OCI-LY1 (cell line): ENCODE measurements at regions not wholly inside any gene's neighbourhood (a gene's known extent, or its start where the extent isn't known, plus 50 kb on each side); places are given as distances from the start of the nearest gene placed in this dataset.

Experiments used
- H2AFZ ChIP-seq: fragments of 200-600 bp; sonication (generic), shearing (Covaris generic); 2 replicates; pipeline ENCODE4 v1.6.0; 2014; ENCODE audit warnings: antibody characterized with exemption, mild to moderate bottlenecking, low read length
- H3F3A ChIP-seq: fragments of 200-600 bp; sonication (generic), shearing (Covaris generic); 2 replicates; pipeline ENCODE4 v1.6.0; 2014; ENCODE audit warnings: mild to moderate bottlenecking, antibody characterized with exemption, low read length, moderate library complexity; ENCODE audit not compliant: insufficient read depth
- H3K27ac ChIP-seq: fragments of 200-600 bp; sonication (generic); 2 replicates; pipeline ENCODE4 v1.5.1; 2014; ENCODE audit warnings: low read length, mixed run types, mild to moderate bottlenecking, low read depth; ENCODE audit not compliant: poor library complexity, severe bottlenecking
- H3K27me3 ChIP-seq: fragments of 200-600 bp; sonication (generic); 2 replicates; pipeline ENCODE4 v1.6.0; 2014; ENCODE audit warnings: antibody characterized with exemption, mild to moderate bottlenecking, low read length, moderate library complexity; ENCODE audit not compliant: insufficient read depth
- H3K36me3 ChIP-seq: fragments of 200-600 bp; sonication (generic); 2 replicates; pipeline ENCODE4 v1.6.1; 2014; ENCODE audit warnings: mild to moderate bottlenecking, antibody characterized with exemption, low read length, moderate library complexity, mixed read lengths; ENCODE audit not compliant: insufficient read depth
- H3K4me1 ChIP-seq: fragments of 200-600 bp; sonication (generic); 2 replicates; pipeline ENCODE4 v1.5.1; 2014; ENCODE audit warnings: mild to moderate bottlenecking, low read length, moderate library complexity; ENCODE audit not compliant: insufficient read depth, severe bottlenecking
- H3K4me2 ChIP-seq: fragments of 200-600 bp; sonication (generic), shearing (Covaris generic); 2 replicates; pipeline ENCODE4 v1.6.1; 2014; ENCODE audit warnings: low read length
- H3K4me3 ChIP-seq: fragments of 200-600 bp; sonication (generic); 2 replicates; pipeline ENCODE4 v1.5.1; 2014; ENCODE audit warnings: low read length, low read depth, mild to moderate bottlenecking, mixed read lengths; ENCODE audit not compliant: poor library complexity, severe bottlenecking
- H3K79me2 ChIP-seq: fragments of 200-600 bp; shearing (Covaris generic); 2 replicates; pipeline ENCODE4 v1.6.1; 2016; ENCODE audit warnings: mixed run types, low read length, mixed read lengths; ENCODE audit not compliant: insufficient read depth
- H3K9ac ChIP-seq: fragments of 200-600 bp; sonication (generic), shearing (Covaris generic); 2 replicates; pipeline ENCODE4 v1.6.1; 2014; ENCODE audit warnings: mild to moderate bottlenecking, low read length, mixed read lengths
- H3K9me2 ChIP-seq: fragments of 200-600 bp; sonication (generic), shearing (Covaris generic); 2 replicates; pipeline ENCODE4 v1.6.1; 2014; ENCODE audit warnings: low read depth, mild to moderate bottlenecking, low read length, mixed read lengths
- H3K9me3 ChIP-seq: fragments of 200-600 bp; shearing (Covaris generic); 2 replicates; pipeline ENCODE4 v1.6.1; 2014; ENCODE audit warnings: low read length, mixed read lengths
- H4K20me1 ChIP-seq: fragments of 200-600 bp; sonication (generic), shearing (Covaris generic); 2 replicates; pipeline ENCODE4 v1.6.0; 2016; ENCODE audit warnings: mild to moderate bottlenecking, low read length; ENCODE audit not compliant: insufficient read depth
- CTCF ChIP-seq: fragments of 200-600 bp; sonication (generic), shearing (Covaris generic); IDR thresholded peaks from 2 replicates; pipeline ENCODE4 v1.5.1; 2017; ENCODE audit warnings: mild to moderate bottlenecking, antibody characterized with exemption, low read length, moderate library complexity, mixed read lengths
- EZH2 ChIP-seq: fragments of 200-600 bp; sonication (generic), shearing (Covaris generic); IDR thresholded peaks from 2 replicates; pipeline ENCODE4 v1.8.0; 2017; ENCODE audit warnings: borderline replicate concordance, mixed run types, mild to moderate bottlenecking, antibody characterized with exemption, low read length, moderate library complexity, mixed read lengths

DNA sequence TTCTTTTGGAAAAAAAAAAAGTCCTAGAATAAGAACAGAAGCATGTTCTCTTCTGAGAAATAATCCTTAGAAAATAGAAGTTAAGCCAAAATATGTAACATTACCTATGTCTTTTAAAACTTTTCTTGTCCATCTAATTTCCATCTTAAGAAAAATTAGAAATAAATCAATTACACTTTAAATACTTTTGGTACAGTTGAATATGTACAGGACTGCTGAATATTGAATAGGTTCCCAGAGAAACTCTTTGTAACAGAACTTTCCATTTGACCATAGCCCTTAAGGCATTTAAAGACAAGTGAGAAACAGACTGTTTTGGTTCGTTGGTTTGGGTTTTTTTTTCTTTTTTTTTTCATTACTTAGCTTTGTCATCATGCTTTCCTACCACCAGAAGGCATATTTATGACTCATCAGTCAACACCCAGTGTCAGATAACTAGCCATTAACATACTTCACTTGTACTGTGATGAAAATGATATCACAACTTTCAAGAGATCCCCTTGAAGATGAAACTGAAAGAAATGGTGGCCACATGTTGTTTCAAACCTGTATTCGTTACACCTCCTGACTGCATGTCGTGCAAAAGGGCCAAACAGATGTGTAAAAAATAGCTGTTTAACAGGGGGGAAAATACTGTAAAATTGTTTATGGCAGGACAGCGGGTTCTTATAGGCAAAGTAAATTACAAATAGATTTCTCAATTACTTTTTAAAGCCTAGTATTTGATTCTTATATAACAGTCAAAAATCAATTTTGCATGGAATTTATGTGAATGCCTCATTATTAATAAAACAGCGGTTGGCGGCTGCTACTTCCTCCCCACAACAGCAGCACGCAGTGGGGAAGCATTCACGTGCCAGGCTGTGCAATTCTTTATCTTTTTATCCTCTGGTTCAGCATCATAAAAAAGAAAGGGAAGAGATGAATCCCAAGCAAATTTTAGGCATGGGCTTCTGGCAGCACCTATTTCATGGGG is 280.7 kb upstream of the HNRNPA3 start:
- Histone ChIP-seq H4K20me1 (no peaks in the 10 kb centered on the region), H3K4me3 (no peak overlapping the region), H3K4me1 (peaks cover 58% of the 10 kb centered on the region), H3K27me3 (no peaks in the 10 kb centered on the region), H3K36me3 (no peaks in the 10 kb centered on the region), H3K9me3 (no peaks in the 10 kb centered on the region; the same call in 1 of the 2 replicates), H3K79me2 (no peaks in the 10 kb centered on the region), H3K27ac (peak overlapping the region; percentile 79), H3K4me2 (peak overlapping the region; percentile 10), H3K9ac (peak overlapping the region; percentile 27; the same call in 1 of the 2 replicates), H3K9me2 (no peaks in the 10 kb centered on the region), H2AFZ (peak overlapping the region; percentile 62), H3F3A (no peaks in the 10 kb centered on the region)
- TF ChIP-seq CTCF (no peak), EZH2 (no peak)

DNA sequence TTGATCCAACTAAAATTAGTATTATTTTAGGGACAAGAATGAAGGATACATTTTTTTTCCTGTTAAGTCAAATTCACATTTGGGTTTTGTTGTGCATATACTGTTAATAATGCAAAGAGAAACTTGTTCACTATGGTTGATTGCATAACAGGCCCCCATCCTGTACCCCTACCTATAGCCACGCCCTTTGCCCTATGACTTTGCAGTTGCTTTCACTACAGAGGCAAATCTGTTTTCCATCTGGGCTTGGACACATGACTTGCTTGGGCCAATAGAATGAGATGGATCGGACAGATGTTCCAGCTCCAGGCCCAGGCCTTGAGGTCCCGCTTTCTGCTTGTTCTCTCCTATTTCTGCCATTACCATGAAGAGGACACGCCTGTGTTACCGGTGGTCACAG is 278.5 kb upstream of the HNRNPA3 start:
- H3K9me2 ChIP-seq: no peaks in the 10 kb centered on the region
- H4K20me1 ChIP-seq: no peaks in the 10 kb centered on the region
- TF ChIP-seq EZH2 (no peak), CTCF (no peak)

DNA sequence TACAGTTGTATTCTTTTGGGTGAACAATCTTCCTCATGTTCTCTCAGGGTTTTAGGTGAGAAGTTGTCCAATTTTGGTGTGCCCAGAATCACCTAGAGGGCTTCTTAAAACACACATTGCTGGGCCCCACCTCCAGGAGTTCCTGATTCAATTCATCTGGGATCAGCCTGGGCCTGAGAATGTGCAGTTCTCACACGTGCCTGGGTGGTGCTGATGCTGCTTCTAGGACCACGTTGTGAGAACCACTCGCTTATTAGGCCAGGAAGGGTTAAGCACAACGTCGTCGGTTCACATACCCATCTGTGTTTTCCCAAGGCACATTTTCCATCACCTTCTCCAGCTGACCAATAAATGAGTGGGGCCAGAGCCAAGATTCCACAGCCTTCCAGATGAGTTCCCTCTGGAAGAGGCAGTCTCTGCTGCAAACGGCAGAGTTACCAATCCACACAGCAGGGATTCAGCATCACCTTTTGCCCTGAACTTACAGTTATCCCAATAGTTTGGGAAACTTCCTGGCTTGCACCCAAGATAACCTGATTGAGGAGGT is 277.7 kb upstream of the HNRNPA3 start:
- H3K4me2 ChIP-seq: no peak overlapping the region
- no peak overlapping the region for H3K4me3 ChIP-seq
- no peak overlapping the region for H2AFZ ChIP-seq
- no peak overlapping the region for H3K9ac ChIP-seq
- H3K27me3 ChIP-seq: no peaks in the 10 kb centered on the region
- H3K9me2 ChIP-seq: no peaks in the 10 kb centered on the region
- TF ChIP-seq EZH2 (no peak), CTCF (no peak)
- no peaks in the 10 kb centered on the region for H3K79me2 ChIP-seq
- peak overlapping the region; percentile 79 for H3K27ac ChIP-seq
- H3F3A ChIP-seq: no peaks in the 10 kb centered on the region
- H4K20me1 ChIP-seq: no peaks in the 10 kb centered on the region
- H3K9me3 ChIP-seq: no peaks in the 10 kb centered on the region
- H3K4me1 ChIP-seq: peaks cover 58% of the 10 kb centered on the region
- H3K36me3 ChIP-seq: no peaks in the 10 kb centered on the region

More for the DNA sequence above, 278.5 kb upstream of the HNRNPA3 start:
- no peak overlapping the region for H3K9ac ChIP-seq
- no peak overlapping the region for H3K4me3 ChIP-seq
- peak overlapping the region; percentile 79 for H3K27ac ChIP-seq
- H3K9me3 ChIP-seq: no peaks in the 10 kb centered on the region
- no peaks in the 10 kb centered on the region for H3K79me2 ChIP-seq
- no peak overlapping the region for H2AFZ ChIP-seq
- no peaks in the 10 kb centered on the region for H3K27me3 ChIP-seq
- no peak overlapping the region for H3K4me2 ChIP-seq
- H3F3A ChIP-seq: no peaks in the 10 kb centered on the region
- no peaks in the 10 kb centered on the region for H3K36me3 ChIP-seq
- H3K4me1 ChIP-seq: peaks cover 58% of the 10 kb centered on the region
